GM18951 (cell line): ENCODE measurements at regions not wholly inside any gene's neighbourhood (a gene's known extent, or its start where the extent isn't known, plus 50 kb on each side); places are given as distances from the start of the nearest gene placed in this dataset.

Experiments
- POLR2A ChIP-seq: IDR thresholded peaks from 4 replicates; pipeline ENCODE4 v1.6.1; 2011; ENCODE audit warnings: mild to moderate bottlenecking; ENCODE audit not compliant: insufficient read length, insufficient read depth; ENCODE audit errors: extremely low read depth
- in situ Hi-C: fragments of 300-500 bp; cut with MboI; formaldehyde crosslinking; loops from one replicate; pipeline ENCODE4 v1.12.0; 2022; ENCODE audit warnings: low sequenced_read_pairs, mixed read lengths, inconsistent platforms; ENCODE audit not compliant: unreplicated experiment

DNA sequence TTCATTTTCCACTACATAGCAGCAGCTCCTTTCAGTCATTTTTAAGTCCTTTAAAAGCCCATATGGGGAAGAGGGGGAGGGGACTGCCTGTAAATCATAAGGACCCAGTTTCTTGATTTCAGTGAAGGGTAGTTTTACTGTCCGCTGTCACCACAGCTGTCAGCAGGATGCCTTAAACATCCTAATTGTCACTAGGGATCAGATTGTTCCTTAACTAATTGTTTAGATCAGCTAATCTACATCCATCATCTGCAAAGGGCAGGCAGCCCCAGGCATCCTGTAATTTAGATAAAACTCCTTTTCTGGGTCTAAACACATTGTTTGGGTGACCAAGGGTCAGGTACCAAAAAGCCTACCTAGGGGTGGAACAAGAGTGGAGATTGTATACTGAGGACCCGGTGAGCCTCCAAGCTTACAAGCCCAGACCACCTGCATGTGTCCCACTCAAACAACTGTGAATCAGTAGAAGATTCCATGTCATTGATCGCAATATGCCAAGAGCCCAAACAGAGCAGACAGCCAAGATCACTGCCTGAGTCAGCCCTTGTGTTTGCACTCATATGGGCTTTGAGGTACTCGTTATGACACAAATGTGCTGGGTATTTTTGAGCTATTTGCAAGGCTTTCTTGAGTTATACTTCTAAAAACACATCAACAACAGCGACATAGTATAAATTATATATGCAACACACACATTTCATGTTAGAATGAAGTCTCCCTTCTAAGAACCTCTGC lies 198.7 kb upstream of the CEP162 start:
- in situ Hi-C loops = no loop called here
- no peak for TF ChIP-seq POLR2A

DNA sequence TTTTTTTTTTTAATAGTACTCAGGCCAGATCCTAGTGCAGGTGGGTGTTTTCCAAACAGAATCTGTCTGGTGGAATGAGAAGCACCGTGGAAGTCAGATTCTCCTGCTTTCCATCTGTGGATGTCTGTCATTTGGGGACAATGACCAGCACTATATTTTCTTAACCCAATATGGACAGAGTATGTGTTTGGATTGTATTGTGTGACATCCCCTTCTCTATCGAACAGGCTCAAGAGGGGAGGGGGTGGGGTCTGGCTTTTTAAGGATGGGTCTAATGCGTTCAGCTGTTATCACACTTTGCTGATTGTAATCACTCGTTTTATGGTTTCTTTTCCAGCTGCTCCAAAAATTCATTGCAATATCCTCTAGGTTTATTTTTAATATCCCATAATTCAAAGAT lies 197.5 kb upstream of the CEP162 start:
- no peak for TF ChIP-seq POLR2A
- in situ Hi-C loops = no loop called here

DNA sequence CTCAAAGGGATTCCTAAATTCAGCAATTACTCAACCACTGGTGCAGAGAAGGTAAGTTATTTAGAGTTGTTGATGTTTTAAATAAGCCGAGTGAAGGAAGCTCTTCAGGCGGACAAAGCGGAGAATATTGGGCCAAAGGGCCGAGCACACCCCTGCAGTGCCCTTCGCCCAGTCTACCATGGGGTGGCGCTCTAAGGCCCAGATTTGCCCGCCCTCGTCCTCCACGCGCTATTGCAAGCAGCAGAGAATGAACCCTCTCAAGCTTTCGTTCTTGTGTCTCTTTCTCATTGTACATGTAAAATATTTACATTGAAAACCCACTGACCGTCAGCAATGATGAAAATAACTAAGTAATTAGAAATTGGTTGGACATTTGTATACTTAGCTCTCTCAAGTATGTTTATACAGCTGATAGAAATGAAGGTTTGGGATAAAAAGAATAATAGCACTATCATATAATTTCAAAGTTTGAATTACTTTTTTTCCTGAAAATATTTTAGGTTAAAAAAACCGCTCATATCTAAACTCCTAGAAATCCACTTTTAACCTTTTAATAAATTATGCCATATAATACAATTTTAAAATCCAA lies 195.0 kb upstream of the CEP162 start:
- no peak for TF ChIP-seq POLR2A
- in situ Hi-C loops = no loop called here

DNA sequence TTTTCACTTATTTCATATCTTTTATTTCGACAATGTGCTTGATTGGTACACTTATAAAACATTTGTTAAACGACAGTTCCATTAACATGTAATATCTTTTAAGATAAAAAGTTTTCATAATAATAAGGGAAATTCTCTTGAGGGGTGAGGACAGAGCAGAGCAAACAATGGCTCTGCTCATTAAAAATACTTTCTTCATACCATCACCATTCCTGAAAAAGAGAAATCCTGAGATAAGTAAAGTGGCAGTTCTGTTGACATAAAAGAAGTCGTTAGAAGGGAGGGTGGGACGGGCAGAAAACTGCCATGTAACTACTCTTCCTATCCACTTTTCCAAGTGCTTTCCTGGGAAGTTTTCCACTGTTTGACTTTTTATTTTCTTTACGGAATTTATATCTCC lies 193.6 kb upstream of the CEP162 start:
- TF ChIP-seq POLR2A = no peak
- in situ Hi-C loops = no loop called here

DNA sequence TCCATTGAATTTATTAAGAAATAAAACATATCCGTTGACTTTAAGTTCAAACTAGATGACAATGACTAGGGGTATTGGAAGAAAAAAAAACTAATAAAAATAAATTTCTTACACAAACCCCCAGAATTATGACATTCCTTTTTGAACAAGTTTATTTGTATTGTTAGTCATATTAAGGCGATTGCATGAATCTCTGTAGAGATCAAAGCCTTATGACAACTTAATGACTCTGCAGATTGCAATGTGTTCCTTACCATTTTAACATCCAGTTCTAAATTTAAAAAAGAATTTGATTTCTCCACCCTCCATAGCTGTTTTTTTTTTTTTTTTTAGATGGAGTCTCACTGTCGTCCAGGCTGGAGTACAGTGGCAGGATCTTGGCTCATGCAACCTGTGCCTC lies 189.8 kb upstream of the CEP162 start:
- TF ChIP-seq POLR2A = no peak
- in situ Hi-C loops = no loop called here

DNA sequence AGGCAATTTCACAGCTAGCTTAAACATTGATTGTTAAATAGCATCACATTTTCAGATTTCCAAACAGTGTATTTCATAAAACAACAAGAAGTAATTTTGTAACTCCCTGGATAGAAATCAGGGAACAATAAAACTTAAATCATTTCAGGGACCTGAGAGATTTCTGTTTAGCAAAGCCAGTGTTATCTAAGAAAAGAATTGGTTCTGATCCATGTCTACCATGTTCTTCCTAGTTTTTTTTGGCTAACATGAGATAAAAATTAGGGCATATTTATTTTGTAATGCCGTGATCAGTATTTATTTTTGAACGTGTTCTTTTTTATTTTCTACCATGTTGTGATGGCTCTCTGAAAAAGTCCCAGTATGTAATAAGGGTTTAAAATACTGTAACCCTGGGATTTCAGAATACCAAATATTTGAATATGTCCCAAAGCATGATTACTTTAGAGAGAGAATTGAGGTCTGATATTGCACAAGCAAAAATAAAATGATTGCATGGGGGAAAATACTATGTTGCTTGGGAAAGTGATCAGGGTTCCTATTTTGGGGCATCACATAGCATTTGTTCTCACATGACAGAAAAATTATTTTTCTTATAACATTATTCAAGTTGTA lies 188.7 kb upstream of the CEP162 start:
- TF ChIP-seq POLR2A = no peak
- in situ Hi-C loops = no loop called here

DNA sequence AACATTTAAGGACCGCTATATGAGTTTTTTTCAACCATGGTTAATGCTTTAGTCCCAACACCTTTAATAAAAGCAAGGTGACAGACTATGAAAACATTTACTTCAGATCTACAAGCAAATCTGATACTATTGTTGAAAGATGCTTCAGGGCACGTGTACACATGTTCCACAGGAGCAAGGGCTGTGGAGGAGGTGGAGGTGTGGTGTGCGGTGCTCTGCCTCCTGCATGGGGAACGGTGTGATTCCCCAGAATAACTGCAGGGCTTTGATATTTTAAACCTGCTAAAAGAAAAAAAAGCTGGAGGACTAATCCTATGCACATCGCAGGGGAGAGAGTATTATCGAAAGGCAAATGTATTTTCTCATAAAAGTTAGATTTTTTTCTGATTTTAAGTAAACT lies 188.1 kb upstream of the CEP162 start:
- no peak for TF ChIP-seq POLR2A
- in situ Hi-C loops = no loop called here

DNA sequence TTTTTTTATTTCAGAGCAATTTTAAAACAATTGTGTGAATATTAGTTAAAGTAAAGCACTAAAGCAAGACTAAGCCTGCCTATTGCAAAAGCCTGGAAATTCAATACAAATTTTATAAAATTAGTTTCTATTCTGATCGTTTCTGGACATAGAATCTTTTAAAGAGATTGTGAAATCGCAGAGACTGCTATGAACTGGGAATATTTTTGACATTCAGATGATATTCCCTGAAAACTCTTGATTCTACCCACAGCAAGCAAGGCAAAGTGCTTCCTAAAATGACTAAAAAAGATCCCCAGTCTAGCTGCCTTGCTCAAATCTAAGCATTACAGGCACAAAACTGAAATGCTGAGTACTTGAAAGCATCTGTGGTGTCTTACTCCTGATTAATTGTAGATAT lies 187.6 kb upstream of the CEP162 start:
- in situ Hi-C loops = no loop called here
- no peak for TF ChIP-seq POLR2A

DNA sequence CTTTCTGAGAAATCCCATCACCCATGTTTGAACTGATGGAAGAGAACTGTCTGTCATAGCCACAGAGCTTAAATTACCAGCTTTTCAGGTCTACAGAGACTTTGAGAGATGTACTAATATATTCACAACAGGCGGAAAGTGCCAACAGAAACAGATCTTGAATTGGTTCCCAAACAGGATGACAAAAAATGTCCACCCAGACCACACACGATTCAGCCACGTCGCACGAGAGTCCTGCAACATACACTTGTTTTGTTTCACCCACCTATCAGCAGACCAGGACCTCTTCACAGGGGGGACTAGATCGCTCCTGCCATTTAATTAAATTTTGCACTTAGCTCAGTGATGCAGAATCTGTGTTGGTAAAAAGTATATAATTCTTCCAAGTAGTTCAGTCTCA lies 187.1 kb upstream of the CEP162 start:
- in situ Hi-C loops = no loop called here

DNA sequence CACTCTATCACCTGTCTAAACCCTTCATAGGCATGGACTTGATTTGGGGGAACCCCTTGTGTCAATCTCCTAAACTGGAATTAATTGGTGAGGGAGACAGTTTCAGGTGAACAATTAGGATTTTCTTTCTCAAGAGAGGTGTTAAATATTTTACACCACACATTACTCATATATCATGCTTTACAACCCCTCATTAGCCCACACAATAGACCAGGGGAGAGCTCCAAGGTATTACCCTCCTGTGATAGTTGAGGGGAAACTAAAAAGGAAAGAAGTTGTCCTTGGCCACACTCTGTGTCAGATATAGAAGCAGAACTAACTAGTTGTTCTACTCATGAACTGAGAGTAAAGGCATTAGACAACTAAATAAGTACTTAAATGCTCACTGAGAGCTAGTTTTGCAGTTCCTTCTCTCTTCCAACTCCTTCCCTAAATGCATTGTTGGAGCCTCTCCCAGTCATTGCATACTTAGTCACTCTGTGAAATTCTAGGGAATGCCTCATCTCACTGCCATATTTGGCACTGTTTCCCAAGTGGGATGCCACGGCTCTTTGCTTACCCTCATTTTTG lies 183.7 kb upstream of the CEP162 start:
- TF ChIP-seq POLR2A = no peak

More for the DNA sequence above, 187.1 kb upstream of the CEP162 start:
- no peak for TF ChIP-seq POLR2A

DNA sequence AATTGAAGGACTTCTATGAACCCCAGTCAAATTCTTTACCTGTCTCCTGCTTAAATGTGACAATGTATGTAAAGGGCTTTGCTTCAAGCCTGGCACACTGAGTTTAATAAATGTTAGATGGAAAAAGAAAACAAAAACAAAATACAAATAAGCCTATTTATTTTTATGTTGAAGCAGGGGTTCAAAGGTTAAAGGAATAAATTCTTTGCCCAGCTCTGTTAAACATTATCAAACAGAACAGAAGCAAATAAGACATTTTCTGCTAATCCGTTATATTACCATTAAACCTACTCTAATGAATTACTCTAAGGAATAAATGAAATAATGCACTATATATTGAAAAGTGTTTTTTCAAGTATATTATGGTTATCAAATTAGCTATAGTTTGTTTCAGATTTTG lies 182.5 kb upstream of the CEP162 start:
- in situ Hi-C loops = no loop called here
- no peak for TF ChIP-seq POLR2A

More for the DNA sequence above, 183.7 kb upstream of the CEP162 start:
- in situ Hi-C loops = no loop called here

DNA sequence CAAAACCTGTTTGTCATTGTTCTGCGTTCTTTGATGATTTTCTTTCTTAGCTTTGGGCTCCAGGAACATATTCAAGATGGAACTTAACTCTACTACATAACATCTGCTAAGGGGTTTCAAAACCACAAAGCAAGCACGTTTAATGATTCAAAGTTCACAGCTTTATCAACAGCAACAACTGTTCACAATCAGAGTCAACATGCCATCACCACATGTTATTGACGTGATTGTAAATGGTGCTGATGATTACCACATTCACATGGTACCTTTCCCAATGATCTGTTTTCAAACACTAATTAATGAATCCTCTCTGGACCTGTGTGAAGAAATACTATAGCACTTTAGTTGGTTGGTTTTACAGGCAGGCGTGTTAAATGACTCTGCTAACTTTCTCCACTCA lies 180.6 kb upstream of the CEP162 start:
- TF ChIP-seq POLR2A = no peak
- in situ Hi-C loops = no loop called here

DNA sequence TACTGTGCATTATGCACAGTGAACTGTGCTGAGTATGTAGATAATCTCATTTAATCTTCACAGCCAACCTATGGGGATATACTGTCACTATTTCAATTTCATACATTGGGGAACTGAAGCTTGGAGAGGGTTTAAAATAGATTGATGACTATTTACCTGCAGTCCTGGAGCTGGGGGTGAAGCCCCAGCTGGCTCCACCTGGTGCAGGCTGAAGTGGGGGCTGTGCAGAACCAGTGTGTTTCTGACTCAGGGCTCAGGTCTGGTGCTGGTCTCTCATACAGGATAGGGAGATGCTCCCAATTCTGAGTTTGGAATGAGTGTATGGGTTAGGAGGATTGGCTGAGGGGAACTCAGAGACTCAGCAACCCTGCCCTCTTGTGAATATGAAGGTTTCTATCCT lies 176.1 kb upstream of the CEP162 start:
- in situ Hi-C loops = no loop called here
- TF ChIP-seq POLR2A = no peak

DNA sequence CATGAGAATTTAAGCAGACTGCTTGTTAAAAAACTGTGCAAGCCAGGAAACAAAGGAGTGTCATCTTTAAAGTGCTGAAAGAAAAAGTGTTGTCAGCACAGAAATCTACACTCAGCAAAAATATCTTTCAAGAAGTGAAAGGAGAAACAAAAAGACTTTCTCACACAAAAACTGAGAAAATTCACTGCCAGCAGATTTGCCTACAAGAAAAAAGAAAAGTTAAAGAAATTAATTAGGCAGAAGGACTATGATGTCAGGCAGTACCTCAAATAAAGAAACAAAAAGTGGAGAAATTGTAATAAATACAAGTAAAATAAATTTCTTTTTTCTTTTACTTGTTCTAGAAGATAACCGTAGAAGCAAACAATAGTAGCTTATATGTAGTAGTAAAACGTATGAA lies 171.6 kb upstream of the CEP162 start:
- in situ Hi-C loops = no loop called here
- TF ChIP-seq POLR2A = no peak
